ENCODE measurements at regions not wholly inside any gene's neighbourhood (a gene's known extent, or its start where the extent isn't known, plus 50 kb on each side); places are given as distances from the start of the nearest gene placed in this dataset.

DNA sequence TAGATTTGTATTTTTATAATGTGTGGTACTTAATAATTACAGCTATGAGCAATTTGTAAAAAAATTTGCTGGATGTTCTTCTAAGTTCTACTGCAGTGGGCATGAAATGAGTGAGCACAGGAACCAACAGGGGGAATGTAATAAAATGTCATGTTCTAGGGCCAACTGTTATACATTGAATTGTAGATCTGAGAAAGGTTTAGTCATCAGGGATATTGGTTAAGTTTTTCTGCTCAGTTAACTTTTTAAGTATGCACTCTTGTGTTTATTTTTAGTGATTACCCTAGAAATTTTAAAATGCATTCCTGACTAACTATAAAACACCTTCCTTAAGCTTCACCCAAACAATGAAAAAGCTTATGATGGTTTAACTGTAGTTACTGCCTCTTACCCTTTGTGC lies 101.8 kb downstream of the CAND1 start:
- no peak for DNase-seq (ENCODE audit: low read depth in 3 of 3, low spot score in 1 of 3)

DNA sequence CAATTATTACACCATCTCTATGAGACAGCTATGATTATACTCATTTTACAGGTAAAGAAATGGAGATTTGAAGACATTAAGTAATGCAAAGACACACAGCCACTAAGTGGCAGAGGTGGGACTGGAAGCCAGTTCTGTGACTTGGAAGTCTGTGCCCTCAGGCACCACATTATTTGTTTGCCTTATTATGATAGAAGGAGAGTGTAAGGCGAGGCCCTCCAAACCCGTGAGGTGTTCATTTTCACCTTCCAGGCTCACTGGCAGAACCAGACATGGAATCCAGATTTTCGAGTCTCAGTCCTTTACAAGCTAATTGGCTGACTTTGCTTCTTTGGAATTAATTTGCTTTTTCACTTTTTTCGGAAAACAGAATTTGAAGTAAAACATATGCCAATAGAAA lies 107.9 kb downstream of the CAND1 start:
- no peak for DNase-seq (ENCODE audit: low read depth in 3 of 3, low spot score in 1 of 3)

DNA sequence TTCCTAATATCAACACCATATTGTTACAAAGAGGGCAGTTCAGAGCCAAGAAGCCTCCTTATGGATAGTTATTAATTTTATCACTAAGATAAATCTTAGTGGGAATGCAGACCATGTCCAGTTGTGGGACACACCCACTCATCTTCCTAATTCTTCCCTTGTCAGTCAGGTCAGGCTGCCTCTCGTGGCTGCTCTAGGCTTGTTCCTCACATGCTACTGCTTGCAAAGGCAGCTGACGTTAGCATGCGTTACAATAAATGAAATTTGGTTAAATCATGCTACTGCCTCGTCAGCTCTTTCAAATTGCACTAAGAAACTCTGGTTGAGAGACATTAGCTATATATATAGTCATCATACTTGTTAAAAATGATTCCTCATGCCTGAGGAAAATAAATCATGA lies 108.4 kb downstream of the CAND1 start:
- no peak for DNase-seq (ENCODE audit: low read depth in 3 of 3, low spot score in 1 of 3)

DNA sequence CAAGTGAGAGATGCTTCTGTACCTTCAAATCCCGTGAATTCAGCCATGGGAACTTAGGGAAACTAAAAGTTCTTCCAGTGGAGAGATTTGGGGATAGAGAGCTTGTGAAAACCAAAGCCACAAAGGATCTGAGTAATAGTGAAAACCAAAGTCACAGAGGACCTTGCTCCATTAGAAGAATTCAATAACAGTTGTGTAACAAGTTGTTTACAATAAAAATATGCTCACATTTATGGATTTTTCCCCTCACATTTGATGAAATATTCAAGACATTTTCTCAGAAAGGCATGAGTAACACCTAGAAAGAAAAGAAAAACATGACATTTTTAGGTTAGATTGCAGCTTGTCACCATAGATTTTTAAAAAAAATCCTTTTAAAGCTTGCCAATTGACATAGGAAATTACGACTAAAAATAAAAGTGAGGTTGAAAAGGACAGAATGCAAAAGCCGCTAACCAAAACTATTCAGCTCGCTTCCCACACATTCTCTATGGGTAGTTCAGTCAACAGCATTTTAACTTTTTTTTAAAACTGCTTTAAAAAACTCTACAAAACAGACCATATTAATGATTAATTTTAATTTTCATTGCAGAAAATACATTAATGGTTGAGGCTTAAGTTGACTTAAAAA lies 113.2 kb downstream of the CAND1 start:
- no peak for DNase-seq (ENCODE audit: low read depth in 3 of 3, low spot score in 1 of 3)

DNA sequence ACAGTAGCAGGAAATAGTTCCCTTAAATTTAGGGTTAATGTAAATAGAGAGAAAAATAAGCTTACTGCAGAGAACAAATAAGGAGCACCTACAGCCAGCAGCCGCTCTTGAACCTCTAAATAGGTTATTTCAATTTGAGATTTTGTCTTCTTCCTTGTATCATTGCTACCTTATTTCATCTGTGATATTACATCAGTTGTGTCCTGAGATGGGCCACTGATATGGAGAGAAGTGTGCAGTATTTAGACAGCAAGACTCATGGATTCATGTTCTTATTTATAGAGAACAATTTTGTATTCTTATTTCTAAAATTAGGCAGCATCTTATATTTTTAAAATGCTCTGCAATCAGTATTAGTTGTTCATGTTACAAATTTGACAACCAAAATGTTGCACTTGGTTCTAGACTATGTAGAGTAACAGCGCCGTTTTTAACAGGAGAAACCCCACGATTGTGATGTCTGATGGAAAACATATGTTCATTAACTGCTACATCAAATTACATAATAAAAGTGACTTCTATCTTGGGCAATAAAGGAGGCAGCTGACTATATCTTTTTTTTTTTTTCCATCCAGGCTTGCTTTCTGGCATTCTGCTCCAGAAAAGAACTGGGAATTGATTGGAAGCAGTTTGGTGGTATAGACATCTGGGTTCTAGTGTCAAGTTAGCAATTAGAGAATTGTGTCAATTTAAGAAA lies 117.9 kb downstream of the CAND1 start:
- DNase-seq (ENCODE audit: low read depth in 3 of 3, low spot score in 1 of 3): no peak

DNA sequence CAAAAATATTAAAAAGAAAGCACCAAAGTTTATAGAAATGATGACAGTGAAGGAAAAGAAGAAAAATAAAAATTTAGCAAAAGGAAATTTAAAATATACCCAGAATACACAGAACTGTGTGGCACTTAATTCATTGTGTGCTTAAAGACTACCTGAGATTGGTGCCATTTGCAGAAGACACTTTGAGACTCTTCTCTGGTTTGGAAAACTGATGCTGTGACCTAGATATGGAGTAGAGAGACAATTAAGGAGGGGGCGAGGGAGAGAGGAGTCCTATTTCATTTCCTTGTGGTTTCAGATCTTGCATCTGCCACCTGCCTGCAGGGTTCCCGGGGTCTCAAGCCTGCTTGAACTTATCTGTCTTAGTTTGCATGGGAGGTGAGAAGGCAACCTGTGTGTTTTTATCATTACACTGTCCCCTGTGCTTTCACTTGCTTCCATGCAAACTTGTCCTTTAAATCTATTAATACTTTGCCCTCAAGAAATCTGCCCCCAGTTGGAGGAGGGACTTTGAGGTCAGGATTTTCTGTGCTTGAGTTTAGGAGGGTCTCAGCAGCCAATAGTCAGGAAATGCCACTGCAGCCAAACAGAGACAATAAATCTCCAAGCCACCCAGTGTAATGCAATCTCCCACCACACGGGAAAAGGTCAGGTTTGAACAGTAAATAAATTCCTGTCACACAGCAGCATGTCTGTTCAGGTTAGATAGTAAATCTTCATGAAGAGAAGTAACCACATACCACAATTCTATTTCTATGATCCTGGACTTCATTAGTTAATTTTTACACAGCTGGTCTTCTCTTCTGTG lies 119.4 kb downstream of the CAND1 start:
- DNase-seq (ENCODE audit: low read depth in 3 of 3, low spot score in 1 of 3): no peak

DNA sequence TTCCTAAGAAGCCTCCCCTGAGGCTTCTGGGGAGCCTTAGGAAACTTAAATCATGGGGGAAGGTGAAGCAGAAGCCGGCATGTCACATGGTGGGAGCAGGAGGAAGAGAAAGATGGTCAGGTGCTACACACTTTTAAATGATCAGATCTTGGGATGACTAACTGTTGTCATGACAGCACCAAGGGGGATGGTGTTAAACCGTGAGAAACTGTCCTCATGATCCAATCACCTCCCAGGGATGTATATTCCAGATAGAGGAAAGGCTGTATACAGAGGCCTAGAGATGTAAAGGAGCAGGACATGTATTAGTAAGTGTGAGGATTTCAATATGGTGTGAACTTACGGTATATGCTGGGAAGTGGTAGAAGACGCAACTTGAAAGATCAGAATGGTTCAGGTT lies 121.1 kb downstream of the CAND1 start:
- DNase-seq (ENCODE audit: low read depth in 3 of 3, low spot score in 1 of 3): no peak

DNA sequence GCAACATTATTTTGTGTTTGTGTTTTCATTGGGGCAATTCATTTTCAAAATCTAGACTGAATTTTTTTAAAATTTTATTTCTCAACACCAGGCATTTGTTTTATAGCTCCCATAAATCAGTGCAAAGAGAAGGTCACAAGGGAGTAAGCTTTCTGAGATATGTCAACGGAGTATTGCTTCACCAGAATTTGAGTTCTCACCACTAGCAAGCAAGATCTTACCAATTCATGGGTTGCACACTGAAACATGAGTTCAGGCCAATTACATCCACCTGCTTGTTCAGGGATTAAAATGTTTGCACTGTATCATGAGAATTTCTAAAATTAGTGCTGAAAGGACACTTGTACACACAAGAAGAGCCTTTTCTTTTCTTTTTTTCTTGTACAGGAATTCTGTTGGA lies 121.9 kb downstream of the CAND1 start:
- DNase-seq (ENCODE audit: low read depth in 3 of 3, low spot score in 1 of 3): no peak

DNA sequence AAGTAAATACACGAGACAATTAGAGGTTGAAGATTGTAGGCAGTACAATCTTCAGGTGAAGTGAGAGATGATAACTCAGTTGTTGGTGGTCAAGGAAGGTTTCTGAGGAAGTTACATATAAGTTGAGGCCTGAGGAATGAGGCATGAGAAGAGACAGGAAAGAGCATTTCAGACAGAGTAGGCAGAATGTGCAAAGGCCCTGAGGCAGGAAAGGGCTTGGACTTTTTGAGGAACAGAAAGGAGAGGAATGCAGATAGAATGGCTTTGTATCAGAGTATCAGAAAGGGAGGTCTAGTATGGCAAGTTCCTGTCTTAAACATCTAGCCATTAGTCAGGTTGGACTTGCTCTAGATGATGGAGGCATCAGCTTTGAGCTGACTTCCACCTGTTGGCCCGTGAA lies 122.5 kb downstream of the CAND1 start:
- no peak for DNase-seq (ENCODE audit: low read depth in 3 of 3, low spot score in 1 of 3)

DNA sequence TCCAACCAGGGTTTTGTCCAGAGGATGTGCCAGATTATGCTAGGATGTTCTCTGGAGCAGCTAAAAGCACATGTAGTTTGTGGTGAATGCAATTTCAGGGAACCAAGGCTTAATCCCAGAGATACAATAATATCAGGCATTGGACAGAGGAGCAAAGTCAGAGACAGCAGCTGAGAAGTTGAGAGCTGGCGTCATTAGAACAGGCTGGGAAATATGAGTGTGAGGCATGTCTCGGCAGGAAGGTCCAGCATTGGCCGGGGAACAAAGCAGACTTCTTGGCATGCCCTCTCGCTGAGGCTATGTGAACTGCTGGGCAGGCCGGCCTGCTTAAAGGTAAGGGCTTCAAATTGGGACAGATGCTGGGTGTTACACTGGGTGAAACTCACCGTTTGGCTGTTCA lies 125.4 kb downstream of the CAND1 start:
- no peak for DNase-seq (ENCODE audit: low read depth in 3 of 3, low spot score in 1 of 3)

DNA sequence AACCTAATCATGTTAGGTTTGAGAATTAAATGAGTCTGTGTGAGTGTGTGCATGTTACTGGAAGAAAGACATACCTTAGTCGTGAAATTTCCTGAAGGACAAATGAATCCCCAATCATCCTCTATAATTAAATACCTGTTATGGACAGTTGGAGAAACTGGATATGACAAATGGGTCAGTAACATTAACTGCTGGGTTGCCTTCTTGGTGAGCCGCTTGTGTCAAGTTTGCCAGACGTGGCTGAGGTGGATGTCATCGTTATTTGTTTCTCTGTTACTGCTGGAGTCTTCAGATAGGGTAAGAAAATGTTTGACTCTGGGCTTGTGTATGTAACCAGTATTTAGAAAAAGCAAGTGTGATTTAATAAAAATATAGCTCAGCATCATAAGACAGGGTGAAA lies 131.6 kb downstream of the CAND1 start:
- DNase-seq (ENCODE audit: low read depth in 3 of 3, low spot score in 1 of 3): no peak

DNA sequence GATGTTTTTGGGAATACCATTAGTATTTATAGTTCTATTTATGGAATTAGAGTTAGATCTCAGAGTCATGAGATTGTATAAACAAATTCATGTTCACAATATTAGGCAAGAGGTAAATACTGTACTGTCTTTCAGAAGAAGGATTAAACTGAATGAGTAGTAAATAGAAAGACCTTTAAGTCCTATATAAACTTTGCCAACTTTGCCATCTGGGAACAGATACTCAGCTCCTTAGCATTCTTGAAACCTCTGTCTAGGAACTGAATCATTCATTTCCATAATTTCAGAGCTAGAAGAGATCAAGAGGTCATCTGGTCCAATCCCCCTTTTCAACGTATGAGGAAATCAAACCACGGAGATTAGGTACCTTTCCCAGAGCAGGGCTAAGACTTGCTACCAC lies 141.1 kb downstream of the CAND1 start:
- DNase-seq (ENCODE audit: low read depth in 3 of 3, low spot score in 1 of 3): no peak

DNA sequence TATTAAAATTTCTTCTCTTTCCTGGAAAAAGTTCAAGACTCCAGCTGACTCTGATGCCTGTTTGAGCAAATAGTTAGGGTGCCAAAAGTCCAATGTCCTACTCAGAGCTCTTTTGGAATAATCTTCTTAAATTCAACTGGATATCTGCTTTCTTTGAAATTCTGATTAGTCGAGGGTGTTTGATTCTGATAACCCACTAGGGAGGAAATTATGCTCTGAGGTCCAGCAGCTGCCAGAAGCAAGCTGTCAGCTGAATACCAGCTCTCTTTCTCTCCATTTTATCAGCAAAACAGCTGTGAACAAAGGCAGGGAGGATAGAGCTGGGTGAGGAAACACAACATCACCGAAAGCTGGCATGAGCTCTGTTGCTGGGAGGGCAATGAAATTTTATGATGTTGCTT lies 141.5 kb downstream of the CAND1 start:
- no peak for DNase-seq (ENCODE audit: low read depth in 3 of 3, low spot score in 1 of 3)

DNA sequence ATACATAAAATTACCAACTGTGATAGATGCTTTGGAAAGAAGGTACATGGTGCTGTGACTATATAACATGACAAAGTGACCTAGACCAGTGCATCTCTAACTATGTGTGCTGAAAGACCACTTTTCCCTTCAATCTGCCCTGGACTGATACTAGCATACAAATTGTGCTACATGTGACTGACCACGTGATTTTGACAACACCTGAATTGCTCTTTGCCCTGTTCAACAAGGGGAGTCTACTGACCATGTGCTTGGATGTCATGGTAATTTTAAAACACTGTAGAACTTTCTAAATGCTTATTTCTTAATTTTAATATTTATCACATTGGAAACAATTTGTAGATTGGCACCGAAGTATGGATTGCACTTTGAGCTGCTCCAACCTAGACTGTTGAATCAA lies 142.4 kb downstream of the CAND1 start:
- no peak for DNase-seq (ENCODE audit: low read depth in 3 of 3, low spot score in 1 of 3)

DNA sequence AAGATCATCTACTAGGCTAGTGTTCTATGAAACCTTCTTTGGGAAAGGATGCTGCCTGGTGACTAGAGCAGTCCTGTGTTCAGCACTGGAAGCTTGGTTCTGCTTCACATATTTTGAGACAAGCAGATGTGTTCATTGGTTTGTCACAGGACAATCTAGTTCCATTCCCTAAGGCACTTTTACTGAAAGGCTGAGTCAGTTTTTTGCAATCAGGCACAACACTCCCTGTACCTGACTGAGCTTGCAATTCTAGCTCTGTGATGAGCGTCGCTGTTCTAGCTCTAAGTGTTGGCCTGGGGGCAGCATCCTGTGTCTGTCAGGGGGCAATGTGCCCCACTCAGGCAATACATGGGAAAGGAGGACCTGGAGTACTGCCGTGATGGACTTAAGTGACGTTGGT lies 144.4 kb downstream of the CAND1 start:
- DNase-seq (ENCODE audit: low read depth in 3 of 3, low spot score in 1 of 3): no peak

DNA sequence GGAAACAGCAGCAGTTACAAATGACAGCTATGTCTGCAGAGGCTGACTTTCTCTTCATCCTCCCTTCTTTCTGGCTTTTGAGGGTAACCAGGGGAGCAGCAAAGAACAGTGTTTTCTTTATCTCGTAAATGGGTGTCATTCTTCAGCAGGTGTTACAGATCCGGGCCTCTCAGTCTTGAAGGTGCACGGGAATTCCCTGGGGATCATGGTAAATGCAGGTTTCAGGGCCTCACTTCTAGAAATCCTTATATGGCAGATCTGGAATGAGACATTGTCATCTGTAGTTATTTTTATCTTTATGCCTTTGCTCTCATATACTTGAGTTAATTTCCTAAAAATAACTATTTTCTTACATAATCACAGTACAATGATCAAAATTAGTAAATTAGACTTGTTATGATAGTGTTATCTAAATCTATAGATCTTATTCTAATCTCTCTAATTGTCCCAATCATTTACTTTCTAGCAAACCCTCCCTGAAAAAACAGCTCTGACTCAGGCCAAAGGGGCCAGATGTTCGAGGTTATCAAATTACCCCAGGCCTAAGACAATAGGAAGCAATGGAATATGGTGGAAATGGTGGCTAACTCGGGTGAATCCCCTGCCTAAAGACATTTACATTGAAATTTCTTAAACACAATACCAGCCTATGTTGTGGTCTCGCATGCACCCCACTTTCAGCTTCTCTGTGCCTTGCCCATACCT lies 145.0 kb downstream of the CAND1 start:
- DNase-seq (ENCODE audit: low read depth in 3 of 3, low spot score in 1 of 3): no peak

DNA sequence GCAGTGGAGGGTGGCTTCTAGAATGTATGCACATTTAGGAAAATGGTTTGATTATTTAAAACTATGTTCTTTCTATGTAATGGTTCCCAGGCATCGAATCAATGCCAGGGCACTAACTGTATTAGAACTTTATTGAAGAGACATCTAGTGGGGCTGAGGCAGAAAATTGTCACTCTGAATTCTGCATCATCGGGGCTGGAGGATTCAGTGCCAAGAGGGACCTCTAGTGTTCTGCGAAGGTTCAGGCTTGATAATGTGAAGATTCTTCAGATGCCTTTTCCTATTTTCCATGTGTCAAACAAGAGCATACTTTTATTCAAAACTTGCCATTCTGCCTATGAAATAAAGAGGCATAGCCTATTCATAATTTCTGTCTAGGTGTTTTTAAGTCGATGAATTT lies 146.3 kb downstream of the CAND1 start:
- no peak for DNase-seq (ENCODE audit: low read depth in 3 of 3, low spot score in 1 of 3)

DNA sequence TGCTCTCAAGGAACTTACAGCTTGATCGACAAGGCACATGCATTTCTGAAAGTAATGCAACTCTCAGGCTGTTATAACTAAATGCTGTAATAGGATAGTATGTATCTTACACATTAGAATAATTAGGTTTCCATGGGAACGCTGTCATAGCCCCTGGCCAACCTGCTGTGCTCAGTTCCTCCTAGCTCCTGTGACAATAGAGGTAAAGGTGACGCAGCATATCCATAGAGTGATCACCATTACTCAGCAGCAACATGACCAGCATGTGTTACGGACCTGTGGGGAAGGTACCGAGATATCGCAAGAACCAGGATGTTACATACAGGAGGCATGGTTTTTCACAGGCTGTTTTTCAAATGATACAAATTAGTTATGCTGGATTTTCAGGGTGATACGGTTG lies 150.7 kb downstream of the CAND1 start:
- no peak for DNase-seq (ENCODE audit: low read depth in 3 of 3, low spot score in 1 of 3)

DNA sequence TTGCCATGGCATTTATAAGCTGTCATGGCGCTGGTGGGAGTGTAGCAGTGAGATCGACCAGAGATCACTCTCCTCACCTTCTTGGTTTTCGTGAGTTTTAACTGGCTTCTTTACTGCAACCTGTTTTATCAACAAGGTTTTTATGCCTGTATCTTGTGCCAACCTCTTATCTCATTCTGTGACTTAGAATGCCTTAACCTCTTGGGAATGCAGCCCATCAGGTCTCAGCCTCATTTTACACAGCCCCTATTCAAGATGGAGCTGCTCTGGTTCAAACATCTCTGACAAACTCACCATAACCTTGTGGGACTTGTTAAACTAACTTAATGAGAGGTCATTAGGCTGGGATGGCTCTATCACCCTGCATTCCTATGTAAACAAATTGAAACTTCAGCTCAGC lies 151.3 kb downstream of the CAND1 start:
- no peak for DNase-seq (ENCODE audit: low read depth in 3 of 3, low spot score in 1 of 3)

DNA sequence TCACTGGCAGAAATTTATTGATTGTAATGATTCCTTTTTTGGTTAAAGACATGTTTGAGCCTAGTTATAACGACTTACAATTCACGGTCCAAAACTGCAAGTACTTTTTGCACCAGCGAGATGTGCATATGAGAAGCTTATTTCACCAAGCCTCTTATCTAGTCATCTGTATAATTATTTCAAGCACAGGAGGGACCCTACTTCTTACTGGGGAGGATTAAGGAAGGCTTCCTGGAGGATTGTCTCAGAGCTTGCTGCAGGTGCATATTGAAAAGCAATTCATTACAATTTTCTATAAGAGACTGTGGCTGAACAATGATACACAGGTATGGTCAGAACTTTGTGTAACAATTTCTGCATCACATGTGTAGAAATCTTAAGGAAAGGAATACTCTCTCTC lies 152.9 kb downstream of the CAND1 start:
- DNase-seq (ENCODE audit: low read depth in 3 of 3, low spot score in 1 of 3): no peak

DNA sequence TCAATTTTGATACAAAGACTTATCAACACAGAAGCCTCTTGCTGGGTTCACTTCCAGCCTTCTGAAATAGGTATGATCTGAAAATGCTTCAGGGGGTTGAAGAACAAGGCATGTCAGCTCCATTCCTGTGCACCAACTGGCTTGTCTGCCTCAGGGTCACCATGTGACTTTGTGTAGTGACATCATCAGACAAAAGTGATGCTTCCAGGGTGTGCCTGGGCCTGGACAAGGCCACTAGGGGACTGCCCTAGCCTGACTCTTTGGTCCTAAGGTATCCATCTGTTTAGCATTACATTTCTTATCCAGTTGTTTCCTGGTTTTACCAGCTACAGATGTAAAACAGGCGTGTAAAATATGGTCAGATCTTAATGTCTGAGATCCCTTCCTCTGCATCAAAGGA lies 155.6 kb downstream of the CAND1 start:
- DNase-seq (ENCODE audit: low read depth in 3 of 3, low spot score in 1 of 3): no peak

DNA sequence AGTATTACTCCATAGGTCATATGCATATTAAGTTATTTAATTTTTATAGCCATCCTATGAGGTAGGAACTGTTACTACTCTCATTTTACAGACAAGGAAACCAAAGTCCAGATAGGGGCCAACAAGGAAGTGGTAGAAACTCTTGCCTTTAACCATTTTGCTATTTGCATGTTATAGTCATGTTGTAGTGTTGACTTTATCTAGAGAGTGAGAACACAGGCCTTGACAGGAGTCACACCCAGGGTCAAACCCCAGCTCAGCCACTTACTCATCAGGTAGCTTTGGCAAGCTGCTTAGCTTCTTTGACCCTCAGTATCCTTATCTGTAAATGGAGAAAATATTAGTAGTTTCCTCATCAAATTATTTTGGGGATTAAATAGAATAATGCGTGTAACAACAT lies 156.2 kb downstream of the CAND1 start:
- DNase-seq (ENCODE audit: low read depth in 3 of 3, low spot score in 1 of 3): no peak
